ENCODE measurements at regions not wholly inside any gene's neighbourhood (a gene's known extent, or its start where the extent isn't known, plus 50 kb on each side); places are given as distances from the start of the nearest gene placed in this dataset.
"Not testable (repeated sequence)": the region's sequence is repeated elsewhere in the genome, so short reads cannot be mapped to it uniquely, and the experiment has no call there.

GRCh38 chr11:49780791-49781190 is 171.4 kb upstream of the OR4C13 start:
- TF ChIP-seq, protein P1, sequence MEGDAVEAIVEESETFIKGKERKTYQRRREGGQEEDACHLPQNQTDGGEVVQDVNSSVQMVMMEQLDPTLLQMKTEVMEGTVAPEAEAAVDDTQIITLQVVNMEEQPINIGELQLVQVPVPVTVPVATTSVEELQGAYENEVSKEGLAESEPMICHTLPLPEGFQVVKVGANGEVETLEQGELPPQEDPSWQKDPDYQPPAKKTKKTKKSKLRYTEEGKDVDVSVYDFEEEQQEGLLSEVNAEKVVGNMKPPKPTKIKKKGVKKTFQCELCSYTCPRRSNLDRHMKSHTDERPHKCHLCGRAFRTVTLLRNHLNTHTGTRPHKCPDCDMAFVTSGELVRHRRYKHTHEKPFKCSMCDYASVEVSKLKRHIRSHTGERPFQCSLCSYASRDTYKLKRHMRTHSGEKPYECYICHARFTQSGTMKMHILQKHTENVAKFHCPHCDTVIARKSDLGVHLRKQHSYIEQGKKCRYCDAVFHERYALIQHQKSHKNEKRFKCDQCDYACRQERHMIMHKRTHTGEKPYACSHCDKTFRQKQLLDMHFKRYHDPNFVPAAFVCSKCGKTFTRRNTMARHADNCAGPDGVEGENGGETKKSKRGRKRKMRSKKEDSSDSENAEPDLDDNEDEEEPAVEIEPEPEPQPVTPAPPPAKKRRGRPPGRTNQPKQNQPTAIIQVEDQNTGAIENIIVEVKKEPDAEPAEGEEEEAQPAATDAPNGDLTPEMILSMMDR (IDR thresholded peaks at IDR 0.05) = not testable (repeated sequence)
- not testable (repeated sequence) for TF ChIP-seq POLR2A (IDR thresholded peaks at IDR 0.05)

All from Peyer's patch (tissue), 4 donors.